GM23338 (cell line): ENCODE measurements at regions not wholly inside any gene's neighbourhood (a gene's known extent, or its start where the extent isn't known, plus 50 kb on each side); places are given as distances from the start of the nearest gene placed in this dataset.

ENCODE experiments used
- ATAC-seq: fragments of 200-7000 bp; cut with Tn5 transposase; 3 replicates; pipeline ENCODE4 v1.9.1; 2020
- DNase-seq: peaks from one replicate; pipeline ENCODE4 v3.0.0-alpha.2; 2015; ENCODE audit warnings: low spot score
- H2AFZ ChIP-seq: fragments of 200-600 bp; sonication (generic); 2 replicates; pipeline ENCODE4 v1.8.0; 2016; ENCODE audit warnings: antibody characterized with exemption, mild to moderate bottlenecking, moderate library complexity
- H3F3A ChIP-seq: fragments of 200-600 bp; sonication (generic); replicated peaks from 2 replicates; pipeline ENCODE4 v1.8.0; 2017; ENCODE audit warnings: antibody characterized with exemption, mixed run types, low read depth
- H3K27ac ChIP-seq: fragments of 200-600 bp; sonication (generic); 2 replicates; pipeline ENCODE4 v1.6.1; 2016; ENCODE audit warnings: low read depth
- H3K27me3 ChIP-seq: fragments of 200-600 bp; sonication (generic); 2 replicates; pipeline ENCODE4 v1.8.0; 2016; ENCODE audit warnings: mild to moderate bottlenecking, mixed run types, moderate library complexity; ENCODE audit not compliant: insufficient read depth
- H3K36me3 ChIP-seq: fragments of 200-600 bp; sonication (generic); 2 replicates; pipeline ENCODE4 v1.8.0; 2016; ENCODE audit warnings: mild to moderate bottlenecking; ENCODE audit not compliant: insufficient read depth
- H3K4me1 ChIP-seq: fragments of 200-600 bp; sonication (generic); 2 replicates; pipeline ENCODE4 v1.8.0; 2016; ENCODE audit warnings: mild to moderate bottlenecking, moderate library complexity; ENCODE audit not compliant: insufficient read depth
- H3K4me2 ChIP-seq: fragments of 200-600 bp; sonication (generic); 2 replicates; pipeline ENCODE4 v1.7.1; 2017; ENCODE audit warnings: mixed run types
- H3K4me3 ChIP-seq: fragments of 200-600 bp; sonication (generic); 2 replicates; pipeline ENCODE4 v1.6.1; 2016; ENCODE audit warnings: mixed run types
- H3K79me2 ChIP-seq: fragments of 200-600 bp; sonication (generic); replicated peaks from 2 replicates; pipeline ENCODE4 v1.8.0; 2017; ENCODE audit warnings: mild to moderate bottlenecking; ENCODE audit not compliant: insufficient read depth
- H3K9me2 ChIP-seq: fragments of 200-600 bp; sonication (generic); 2 replicates; pipeline ENCODE4 v1.8.0; 2017; ENCODE audit not compliant: insufficient read depth
- H4K20me1 ChIP-seq: fragments of 200-600 bp; sonication (generic); replicated peaks from 2 replicates; pipeline ENCODE4 v1.8.0; 2017; ENCODE audit warnings: mild to moderate bottlenecking; ENCODE audit not compliant: insufficient read depth
- H3K27ac Mint-ChIP-seq: 2 replicates; pipeline ENCODE4 v1.8.0; 2020; ENCODE audit warnings: inconsistent platforms, mild to moderate bottlenecking, moderate library complexity, mixed read lengths
- H3K27me3 Mint-ChIP-seq: 3 replicates; pipeline ENCODE4 v1.8.0; 2022; ENCODE audit warnings: low read depth, mild to moderate bottlenecking, moderate library complexity, mixed read lengths, inconsistent platforms; ENCODE audit not compliant: insufficient read depth, poor library complexity
- H3K36me3 Mint-ChIP-seq: 3 replicates; pipeline ENCODE4 v1.8.0; 2021; ENCODE audit warnings: low read depth, mild to moderate bottlenecking, inconsistent platforms, moderate library complexity, mixed read lengths
- H3K4me1 Mint-ChIP-seq: 3 replicates; pipeline ENCODE4 v1.8.0; 2020; ENCODE audit warnings: mild to moderate bottlenecking, inconsistent platforms, mixed read lengths
- H3K4me3 Mint-ChIP-seq: 3 replicates; pipeline ENCODE4 v1.8.0; 2021; ENCODE audit warnings: moderate library complexity, mild to moderate bottlenecking, inconsistent platforms, mixed read lengths
- H3K9me3 Mint-ChIP-seq: 3 replicates; pipeline ENCODE4 v1.8.0; 2020; ENCODE audit warnings: moderate library complexity, mild to moderate bottlenecking, inconsistent platforms, mixed read lengths
- CREB1 ChIP-seq: fragments of 250-450 bp; sonication (Bioruptor Pico); IDR thresholded peaks from 2 replicates; pipeline ENCODE4 v1.5.0; 2020; ENCODE audit warnings: low read depth, mild to moderate bottlenecking, moderate library complexity
- EZH2 ChIP-seq: fragments of 200-600 bp; sonication (generic); IDR thresholded peaks from one replicate; pipeline ENCODE4 v1.8.0; 2017; ENCODE audit warnings: antibody characterized with exemption, mild to moderate bottlenecking, low read depth; ENCODE audit not compliant: unreplicated experiment
- EZH2phosphoT487 ChIP-seq: fragments of 200-600 bp; sonication (generic); IDR thresholded peaks from one replicate; pipeline ENCODE4 v1.8.1; 2018; ENCODE audit warnings: antibody characterized with exemption; ENCODE audit not compliant: unreplicated experiment
- JUNB ChIP-seq: IDR thresholded peaks from one replicate; pipeline ENCODE4 v1.6.1; 2016; ENCODE audit warnings: antibody characterized with exemption; ENCODE audit not compliant: unreplicated experiment
- NANOG ChIP-seq: IDR thresholded peaks from 2 replicates; pipeline ENCODE4 v1.6.1; 2016; ENCODE audit warnings: antibody characterized with exemption, borderline replicate concordance
- POLR2AphosphoS5 ChIP-seq: IDR thresholded peaks from 2 replicates; pipeline ENCODE4 v1.6.1; 2016; ENCODE audit warnings: antibody characterized with exemption, low read depth
- REST ChIP-seq: IDR thresholded peaks from one replicate; pipeline ENCODE4 v1.6.1; 2018; ENCODE audit warnings: antibody characterized with exemption; ENCODE audit not compliant: unreplicated experiment
- STAT1 ChIP-seq: IDR thresholded peaks from one replicate; pipeline ENCODE4 v1.6.1; 2016; ENCODE audit warnings: antibody characterized with exemption; ENCODE audit not compliant: unreplicated experiment
- ZNF114 ChIP-seq: fragments of 250-450 bp; sonication (Bioruptor Pico); IDR thresholded peaks from 2 replicates; pipeline ENCODE4 v1.5.0; 2020; ENCODE audit warnings: mild to moderate bottlenecking, moderate library complexity
- ZNF331 ChIP-seq: fragments of 250-450 bp; sonication (Bioruptor Pico); IDR thresholded peaks from 2 replicates; pipeline ENCODE4 v1.5.0; 2020; ENCODE audit warnings: low read depth, mild to moderate bottlenecking, moderate library complexity
- ZNF462 ChIP-seq: fragments of 250-450 bp; sonication (Bioruptor Pico); IDR thresholded peaks from 2 replicates; pipeline ENCODE4 v1.5.0; 2020; ENCODE audit warnings: mild to moderate bottlenecking, moderate library complexity
- TF ChIP-seq, protein P1 (sequence below): IDR thresholded peaks from 2 replicates; pipeline ENCODE4 v1.6.1; 2016; ENCODE audit warnings: antibody characterized with exemption
- TF ChIP-seq, protein P2 (sequence below), 2 experiments: fragments of 200-600 bp in 1 of 2; sonication (generic) in 1 of 2; conservative IDR thresholded peaks; 2 replicates each; pipeline versions ENCODE4 v1.5.1 to v1.6.1; 2016 to 2017; ENCODE audit warnings: antibody characterized with exemption in 2 of 2, low read depth in 2 of 2, mild to moderate bottlenecking in 2 of 2, moderate library complexity in 1 of 2

DNA sequence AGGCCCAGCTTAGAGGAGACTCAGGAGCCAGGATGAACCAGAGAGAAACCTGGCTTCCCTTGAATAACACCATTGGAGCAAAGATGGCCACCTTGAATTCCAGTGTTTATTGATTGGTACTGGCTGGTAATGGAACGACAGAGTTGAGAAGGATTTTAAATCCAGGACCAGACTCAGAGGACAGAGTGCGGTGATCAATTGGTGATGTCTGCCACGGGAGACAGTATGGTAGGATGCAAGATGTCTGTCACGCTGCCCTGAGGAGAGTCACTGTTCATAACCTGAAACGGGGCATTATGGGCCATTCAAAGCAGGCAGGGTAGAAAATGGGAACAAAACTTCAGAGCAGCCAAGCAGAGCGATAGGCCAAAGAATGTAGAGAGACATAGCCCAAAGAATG lies 55.4 kb upstream of the ISX start (continued):
- no peak for TF ChIP-seq ZNF331 (CRISPR knock-in tag)

DNA sequence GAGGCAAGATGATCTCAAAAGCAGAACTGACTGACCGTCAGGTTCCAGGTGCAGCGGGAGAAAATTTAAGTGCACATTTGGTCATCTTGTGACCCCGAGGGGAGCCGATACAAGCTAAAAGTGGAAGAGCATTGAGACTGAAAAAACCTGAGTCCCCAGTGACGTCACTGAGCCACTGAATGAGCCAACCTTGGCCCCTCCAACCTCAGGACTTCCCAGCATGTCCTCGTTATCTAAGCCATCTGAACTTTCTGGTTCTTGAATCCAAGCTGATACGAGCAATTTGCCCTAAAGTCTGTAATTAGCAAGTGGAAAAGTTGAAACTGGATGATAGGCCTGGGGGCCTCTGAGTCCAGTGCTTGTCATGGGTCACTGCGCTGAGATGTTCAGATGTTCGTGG lies 51.1 kb upstream of the ISX start:
- no peaks in the 10 kb centered on the region for H3K27me3 ChIP-seq
- no peak for ATAC-seq
- H3K9me2 ChIP-seq, result peaks cover 6% of the 10 kb centered on the region; the same call in 1 of the 2 replicates
- H3K4me2 ChIP-seq, result no peak overlapping the region
- no peak overlapping the region for H3K27ac Mint-ChIP-seq
- TF ChIP-seq REST (no peak), EZH2phosphoT487 (no peak), STAT1 (no peak), JUNB (no peak), ZNF462 (CRISPR knock-in tag) (no peak), NANOG (no peak), ZNF331 (CRISPR knock-in tag) (no peak), POLR2AphosphoS5 (no peak), CREB1 (no peak), EZH2 (no peak), ZNF114 (CRISPR knock-in tag) (no peak)
- TF ChIP-seq, protein P1, sequence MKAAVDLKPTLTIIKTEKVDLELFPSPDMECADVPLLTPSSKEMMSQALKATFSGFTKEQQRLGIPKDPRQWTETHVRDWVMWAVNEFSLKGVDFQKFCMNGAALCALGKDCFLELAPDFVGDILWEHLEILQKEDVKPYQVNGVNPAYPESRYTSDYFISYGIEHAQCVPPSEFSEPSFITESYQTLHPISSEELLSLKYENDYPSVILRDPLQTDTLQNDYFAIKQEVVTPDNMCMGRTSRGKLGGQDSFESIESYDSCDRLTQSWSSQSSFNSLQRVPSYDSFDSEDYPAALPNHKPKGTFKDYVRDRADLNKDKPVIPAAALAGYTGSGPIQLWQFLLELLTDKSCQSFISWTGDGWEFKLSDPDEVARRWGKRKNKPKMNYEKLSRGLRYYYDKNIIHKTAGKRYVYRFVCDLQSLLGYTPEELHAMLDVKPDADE, result no peak
- TF ChIP-seq, protein P2, sequence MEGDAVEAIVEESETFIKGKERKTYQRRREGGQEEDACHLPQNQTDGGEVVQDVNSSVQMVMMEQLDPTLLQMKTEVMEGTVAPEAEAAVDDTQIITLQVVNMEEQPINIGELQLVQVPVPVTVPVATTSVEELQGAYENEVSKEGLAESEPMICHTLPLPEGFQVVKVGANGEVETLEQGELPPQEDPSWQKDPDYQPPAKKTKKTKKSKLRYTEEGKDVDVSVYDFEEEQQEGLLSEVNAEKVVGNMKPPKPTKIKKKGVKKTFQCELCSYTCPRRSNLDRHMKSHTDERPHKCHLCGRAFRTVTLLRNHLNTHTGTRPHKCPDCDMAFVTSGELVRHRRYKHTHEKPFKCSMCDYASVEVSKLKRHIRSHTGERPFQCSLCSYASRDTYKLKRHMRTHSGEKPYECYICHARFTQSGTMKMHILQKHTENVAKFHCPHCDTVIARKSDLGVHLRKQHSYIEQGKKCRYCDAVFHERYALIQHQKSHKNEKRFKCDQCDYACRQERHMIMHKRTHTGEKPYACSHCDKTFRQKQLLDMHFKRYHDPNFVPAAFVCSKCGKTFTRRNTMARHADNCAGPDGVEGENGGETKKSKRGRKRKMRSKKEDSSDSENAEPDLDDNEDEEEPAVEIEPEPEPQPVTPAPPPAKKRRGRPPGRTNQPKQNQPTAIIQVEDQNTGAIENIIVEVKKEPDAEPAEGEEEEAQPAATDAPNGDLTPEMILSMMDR (conservative IDR thresholded peaks at IDR 0.05; ENCODE audit: low read depth in 2 of 2), result no peak
- DNase-seq, result no peak
- H3K4me1 ChIP-seq, result no peaks in the 10 kb centered on the region
- H3K27ac ChIP-seq, result no peak overlapping the region
- H3K36me3 ChIP-seq, result no peaks in the 10 kb centered on the region
- no peaks in the 10 kb centered on the region for H3K36me3 Mint-ChIP-seq
- H3K27me3 Mint-ChIP-seq, result no peaks in the 10 kb centered on the region
- H3F3A ChIP-seq, result no peaks in the 10 kb centered on the region
- no peaks in the 10 kb centered on the region for H3K79me2 ChIP-seq
- H3K4me1 Mint-ChIP-seq, result no peaks in the 10 kb centered on the region
- H3K4me3 ChIP-seq, result no peak overlapping the region
- no peaks in the 10 kb centered on the region for H4K20me1 ChIP-seq
- no peak overlapping the region for H3K4me3 Mint-ChIP-seq
- H2AFZ ChIP-seq, result no peak overlapping the region
- peaks cover 67% of the 10 kb centered on the region for H3K9me3 Mint-ChIP-seq
